ENCODE measurements at regions not wholly inside any gene's neighbourhood (a gene's known extent, or its start where the extent isn't known, plus 50 kb on each side); places are given as distances from the start of the nearest gene placed in this dataset.

GRCh38 chr2:144606466-144607095 lies 86.7 kb upstream of the ZEB2 start:
- DNase-seq (ENCODE audit: low read depth, low spot score), result no peak

GRCh38 chr2:144605231-144605840 lies 85.4 kb upstream of the ZEB2 start:
- DNase-seq (ENCODE audit: low read depth, low spot score), result no peak

GRCh38 chr2:144603334-144603733 lies 83.4 kb upstream of the ZEB2 start:
- no peak for DNase-seq (ENCODE audit: low read depth, low spot score)

GRCh38 chr2:144598906-144599305 lies 79.0 kb upstream of the ZEB2 start:
- DNase-seq (ENCODE audit: low read depth, low spot score), result no peak

GRCh38 chr2:144597894-144598593 lies 78.1 kb upstream of the ZEB2 start:
- DNase-seq (ENCODE audit: low read depth, low spot score), result no peak

GRCh38 chr2:144597388-144597787 lies 77.5 kb upstream of the ZEB2 start:
- no peak for DNase-seq (ENCODE audit: low read depth, low spot score)

GRCh38 chr2:144596073-144596871 lies 76.4 kb upstream of the ZEB2 start:
- DNase-seq (ENCODE audit: low read depth, low spot score), result no peak

- DNase-seq (ENCODE audit: low read depth, low spot score), result no peak
These were observed 75.8 kb upstream of the ZEB2 start for GRCh38 chr2:144595686-144596072.

GRCh38 chr2:144595279-144595678 lies 75.4 kb upstream of the ZEB2 start:
- no peak for DNase-seq (ENCODE audit: low read depth, low spot score)

- no peak for DNase-seq (ENCODE audit: low read depth, low spot score)
These were observed 73.9 kb upstream of the ZEB2 start for GRCh38 chr2:144593803-144594202.

- DNase-seq (ENCODE audit: low read depth, low spot score), result no peak
These were observed 72.8 kb upstream of the ZEB2 start for GRCh38 chr2:144592500-144593256.

- DNase-seq (ENCODE audit: low read depth, low spot score), result no peak
These were observed 67.4 kb upstream of the ZEB2 start for GRCh38 chr2:144587306-144587705.

GRCh38 chr2:144586476-144586875 lies 66.6 kb upstream of the ZEB2 start:
- DNase-seq (ENCODE audit: low read depth, low spot score), result no peak

GRCh38 chr2:144583741-144584453 lies 64.0 kb upstream of the ZEB2 start:
- no peak for DNase-seq (ENCODE audit: low read depth, low spot score)

- DNase-seq (ENCODE audit: low read depth, low spot score), result no peak
These were observed 63.4 kb upstream of the ZEB2 start for GRCh38 chr2:144583381-144583729.

GRCh38 chr2:144582651-144583380 lies 62.9 kb upstream of the ZEB2 start:
- DNase-seq (ENCODE audit: low read depth, low spot score), result no peak

- DNase-seq (ENCODE audit: low read depth, low spot score), result no peak
These were observed 60.7 kb upstream of the ZEB2 start for GRCh38 chr2:144580521-144581161.

GRCh38 chr2:144579556-144579955 lies 59.6 kb upstream of the ZEB2 start:
- no peak for DNase-seq (ENCODE audit: low read depth, low spot score)

- DNase-seq (ENCODE audit: low read depth, low spot score), result no peak
These were observed 58.2 kb upstream of the ZEB2 start for GRCh38 chr2:144578099-144578498.

- no peak for DNase-seq (ENCODE audit: low read depth, low spot score)
These were observed 53.1 kb upstream of the ZEB2 start for GRCh38 chr2:144572977-144573376.
